Cardiac muscle cell (in vitro differentiated cells and primary cell): ENCODE measurements at regions not wholly inside any gene's neighbourhood (a gene's known extent, or its start where the extent isn't known, plus 50 kb on each side); places are given as distances from the start of the nearest gene placed in this dataset.

Source experiments
- DNase-seq, 2 donors: peaks; one replicate each; pipeline versions ENCODE4 v3.0.0 to v3.0.0-alpha.2; 2010 to 2017; ENCODE audit warnings: low read depth in 1 of 2, low spot score in 1 of 2
- H3K27ac ChIP-seq: fragments of 200-600 bp; sonication (generic); 2 replicates; pipeline ENCODE4 v1.5.1; 2016
- H3K27me3 ChIP-seq: fragments of 200-600 bp; sonication (generic); 2 replicates; pipeline ENCODE4 v1.6.0; 2016; ENCODE audit warnings: control low read depth
- H3K36me3 ChIP-seq: fragments of 200-600 bp; sonication (generic); 2 replicates; pipeline ENCODE4 v1.5.1; 2016; ENCODE audit warnings: control low read depth
- H3K4me1 ChIP-seq: fragments of 200-600 bp; sonication (generic); 2 replicates; pipeline ENCODE4 v1.8.1; 2017; ENCODE audit warnings: low read depth, mild to moderate bottlenecking, mixed run types
- H3K4me3 ChIP-seq: fragments of 200-600 bp; sonication (generic); 2 replicates; pipeline ENCODE4 v1.5.1; 2016; ENCODE audit warnings: mild to moderate bottlenecking
- H3K9me3 ChIP-seq: fragments of 200-600 bp; sonication (generic); 2 replicates; pipeline ENCODE4 v1.5.1; 2017; ENCODE audit warnings: low read depth, mild to moderate bottlenecking, control low read depth
- CTCF ChIP-seq: IDR thresholded peaks from 2 replicates; pipeline ENCODE4 v1.5.1; 2012; ENCODE audit warnings: low read depth, mild to moderate bottlenecking, low read length

GRCh38 chr12:124415064-124415463, 120.2 kb downstream of the RFLNA start:
- H3K4me3 ChIP-seq: no peak overlapping the region
- no peak for TF ChIP-seq CTCF
- H3K36me3 ChIP-seq: peaks cover 8% of the 10 kb centered on the region
- H3K9me3 ChIP-seq: no peaks in the 10 kb centered on the region
- peak overlapping the region; percentile 71 for H3K27ac ChIP-seq
- no peaks in the 10 kb centered on the region for H3K27me3 ChIP-seq
- H3K4me1 ChIP-seq: peaks cover 15% of the 10 kb centered on the region
- DNase-seq: no peak

- H3K36me3 ChIP-seq: no peaks in the 10 kb centered on the region
- TF ChIP-seq CTCF: no peak
Observed at GRCh38 chr12:124413915-124414314, 119.0 kb downstream of the RFLNA start.

GRCh38 chr12:124413401-124413800, 118.5 kb downstream of the RFLNA start:
- H3K4me1 ChIP-seq: peaks cover 11% of the 10 kb centered on the region
- TF ChIP-seq CTCF: no peak
- H3K36me3 ChIP-seq: no peaks in the 10 kb centered on the region
- H3K4me3 ChIP-seq: no peak overlapping the region
- DNase-seq: no peak
- H3K27me3 ChIP-seq: no peaks in the 10 kb centered on the region
- H3K27ac ChIP-seq: no peak overlapping the region
- H3K9me3 ChIP-seq: no peaks in the 10 kb centered on the region

More at GRCh38 chr12:124413915-124414314, 119.0 kb downstream of the RFLNA start:
- no peak for DNase-seq
- Histone ChIP-seq H3K4me1 (peaks cover 15% of the 10 kb centered on the region), H3K9me3 (no peaks in the 10 kb centered on the region), H3K27me3 (no peaks in the 10 kb centered on the region), H3K4me3 (no peak overlapping the region), H3K27ac (peak overlapping the region; percentile 57)

GRCh38 chr12:124412646-124413015, 117.7 kb downstream of the RFLNA start:
- Histone ChIP-seq H3K4me1 (peaks cover 11% of the 10 kb centered on the region), H3K9me3 (no peaks in the 10 kb centered on the region), H3K27ac (peak overlapping the region; percentile 89), H3K36me3 (no peaks in the 10 kb centered on the region), H3K4me3 (no peak overlapping the region), H3K27me3 (no peaks in the 10 kb centered on the region)
- no peak for TF ChIP-seq CTCF
- no peak for DNase-seq

- H3K36me3 ChIP-seq: no peaks in the 10 kb centered on the region
- no peaks in the 10 kb centered on the region for H3K9me3 ChIP-seq
- peaks cover 11% of the 10 kb centered on the region for H3K4me1 ChIP-seq
- DNase-seq: no peak
- peak overlapping the region; percentile 89 for H3K27ac ChIP-seq
- no peaks in the 10 kb centered on the region for H3K27me3 ChIP-seq
- TF ChIP-seq CTCF: no peak
- H3K4me3 ChIP-seq: no peak overlapping the region
Observed at GRCh38 chr12:124411953-124412645, 117.2 kb downstream of the RFLNA start.
